Uterus (tissue), 3 donors: ENCODE measurements at regions not wholly inside any gene's neighbourhood (a gene's known extent, or its start where the extent isn't known, plus 50 kb on each side); places are given as distances from the start of the nearest gene placed in this dataset.

Experiments
- DNase-seq, 2 donors: peaks; one replicate each; pipeline ENCODE4 v3.0.0-alpha.2; 2019 to 2020
- H3K27ac ChIP-seq, 2 donors: fragments of 200-600 bp; sonication (generic); 1 replicate in 1 of 2; 2 replicates in 1 of 2; pipeline ENCODE4 v1.5.1; 2016 to 2018
- H3K27me3 ChIP-seq, 2 donors: fragments of 200-600 bp; sonication (generic); one replicate each; pipeline ENCODE4 v1.5.1; 2018 to 2019; ENCODE audit warnings: control low read depth in 1 of 2
- H3K36me3 ChIP-seq, 2 donors: fragments of 200-600 bp; sonication (generic); one replicate each; pipeline ENCODE4 v1.5.1; 2019; ENCODE audit warnings: control low read depth in 1 of 2
- H3K4me1 ChIP-seq, 2 donors: fragments of 200-600 bp; sonication (generic); one replicate each; pipeline ENCODE4 v1.5.1; 2018 to 2019; ENCODE audit warnings: control low read depth in 1 of 2
- H3K4me3 ChIP-seq, 2 donors: fragments of 200-600 bp; sonication (generic); 1 replicate in 1 of 2; 2 replicates in 1 of 2; pipeline ENCODE4 v1.5.1; 2018 to 2019; ENCODE audit warnings: mild to moderate bottlenecking in 1 of 2
- H3K9me3 ChIP-seq, 2 donors: fragments of 200-600 bp; sonication (generic); one replicate each; pipeline ENCODE4 v1.5.1; 2019; ENCODE audit warnings: control low read depth in 1 of 2
- CTCF ChIP-seq, 4 experiments: fragments of 200-600 bp in 2 of 4; fragments of 450-650 bp in 2 of 4; sonication (generic) in 2 of 4; IDR thresholded peaks; one replicate each; pipeline ENCODE4 v1.5.1; 2016 to 2019; ENCODE audit warnings: antibody characterized with exemption in 4 of 4, mild to moderate bottlenecking in 2 of 4, moderate library complexity in 1 of 4
- POLR2A ChIP-seq, 2 donors: fragments of 450-650 bp; IDR thresholded peaks; one replicate each; pipeline ENCODE4 v1.6.1; 2016; ENCODE audit warnings: antibody characterized with exemption in 2 of 2, mild to moderate bottlenecking in 1 of 2, moderate library complexity in 1 of 2
- intact Hi-C: fragments of 100-400 bp; cut with DNase I; formaldehyde crosslinking; loops from one replicate; pipeline ENCODE4 v1.15.1; 2023; ENCODE audit warnings: low total_unique reads
- donor health status: DM: yes; HTN: yes; CAD: no.

- H3K9me3 ChIP-seq: no peaks in the 10 kb centered on the region
- TF ChIP-seq CTCF (IDR thresholded peaks at IDR 0.05): no peak
- no peak for TF ChIP-seq POLR2A (IDR thresholded peaks at IDR 0.05)
- no peak for DNase-seq
- H3K36me3 ChIP-seq: no peaks in the 10 kb centered on the region
- no peaks in the 10 kb centered on the region for H3K27me3 ChIP-seq
- H3K27ac ChIP-seq: no peak overlapping the region
- H3K4me3 ChIP-seq: no peak overlapping the region
- intact Hi-C loops: no loop called here
- H3K4me1 ChIP-seq: no peaks in the 10 kb centered on the region
Measured at GRCh38 chr9:126157826-126158587, 168.6 kb upstream of the MVB12B start.

GRCh38 chr9:126158588-126159429 is 167.8 kb upstream of the MVB12B start:
- intact Hi-C loops: no loop called here
- no peaks in the 10 kb centered on the region for H3K9me3 ChIP-seq

GRCh38 chr9:126159430-126160060 is 167.1 kb upstream of the MVB12B start:
- Histone ChIP-seq H3K4me1 (no peaks in the 10 kb centered on the region), H3K27me3 (no peaks in the 10 kb centered on the region), H3K4me3 (no peak overlapping the region), H3K36me3 (no peaks in the 10 kb centered on the region), H3K9me3 (no peaks in the 10 kb centered on the region), H3K27ac (no peak overlapping the region)
- TF ChIP-seq CTCF (IDR thresholded peaks at IDR 0.05) (no peak), POLR2A (IDR thresholded peaks at IDR 0.05) (no peak)
- DNase-seq: no peak
- intact Hi-C loops: no loop called here

More at GRCh38 chr9:126158588-126159429, 167.8 kb upstream of the MVB12B start:
- Histone ChIP-seq H3K4me1 (no peaks in the 10 kb centered on the region), H3K36me3 (no peaks in the 10 kb centered on the region), H3K27ac (no peak overlapping the region), H3K27me3 (no peaks in the 10 kb centered on the region), H3K4me3 (no peak overlapping the region)
- TF ChIP-seq CTCF (IDR thresholded peaks at IDR 0.05) (no peak), POLR2A (IDR thresholded peaks at IDR 0.05) (no peak)
- DNase-seq: no peak

GRCh38 chr9:126160067-126160853 is 166.4 kb upstream of the MVB12B start:
- H3K9me3 ChIP-seq: no peaks in the 10 kb centered on the region
- DNase-seq: no peak
- H3K4me1 ChIP-seq: no peaks in the 10 kb centered on the region
- H3K36me3 ChIP-seq: no peaks in the 10 kb centered on the region
- no peak overlapping the region for H3K27ac ChIP-seq
- no peak overlapping the region for H3K4me3 ChIP-seq
- no peak for TF ChIP-seq POLR2A (IDR thresholded peaks at IDR 0.05)
- no peak for TF ChIP-seq CTCF (IDR thresholded peaks at IDR 0.05)
- H3K27me3 ChIP-seq: no peaks in the 10 kb centered on the region
- intact Hi-C loops: no loop called here
